A549 (cell line): ENCODE measurements at regions not wholly inside any gene's neighbourhood (a gene's known extent, or its start where the extent isn't known, plus 50 kb on each side); places are given as distances from the start of the nearest gene placed in this dataset.

Experiments
- ATAC-seq, 2 experiments: fragments of 200-7000 bp in 1 of 2; fragments of >200 bp in 1 of 2; cut with Nextera tagmentation in 1 of 2; cut with Tn5 transposase in 1 of 2; 3 replicates each; pipeline versions ENCODE4 v1.8.0 to v1.9.1; 2018 to 2020; ENCODE audit warnings: mild to moderate bottlenecking in 1 of 2, moderate library complexity in 1 of 2
- CTCF ChIA-PET: fragments of 300-600 bp; sonication (Branson Sonifier 250); formaldehyde crosslinking; extraction: SDS; loops from one replicate; lab custom pipeline; 2021; ENCODE audit warnings: antibody characterized with exemption, inconsistent platforms; lab: Yijun Ruan, JAX
- POLR2A ChIA-PET: fragments of 350-600 bp; formaldehyde crosslinking; extraction: SDS; loops from one replicate; lab custom pipeline; 2021; ENCODE audit warnings: antibody characterized with exemption, inconsistent platforms; lab: Yijun Ruan, JAX
- DNase-seq, 2 experiments: peaks; one replicate each; pipeline versions ENCODE4 v3.0.0 to v3.0.0-alpha.2; 2011 to 2016; ENCODE audit warnings: low read depth in 1 of 2, low spot score in 1 of 2
- FAIRE-seq: peaks from 2 replicates; lab custom pipeline; 2011; peaks lifted over from hg19 to GRCh38; lab: Jason Lieb, UNC
- H3K27ac ChIP-seq, 2 experiments: fragments of >200 bp; sonication (Bioruptor Twin); formaldehyde crosslinking; 3 replicates each; pipeline ENCODE4 v1.5.1; 2016 to 2017
- H3K4me1 ChIP-seq: fragments of >200 bp; sonication (Bioruptor Twin); formaldehyde crosslinking; 3 replicates; pipeline ENCODE4 v1.6.1; 2016
- H3K4me2 ChIP-seq: fragments of >200 bp; sonication (Bioruptor Twin); formaldehyde crosslinking; 3 replicates; pipeline ENCODE4 v1.6.1; 2016
- H3K4me3 ChIP-seq: fragments of >200 bp; sonication (Bioruptor Twin); formaldehyde crosslinking; 3 replicates; pipeline ENCODE4 v1.5.1; 2016
- H3K9me3 ChIP-seq: fragments of >200 bp; sonication (Bioruptor Twin); formaldehyde crosslinking; 3 replicates; pipeline ENCODE4 v1.6.1; 2016
- BHLHE40 ChIP-seq: IDR thresholded peaks from 2 replicates; pipeline ENCODE4 v1.6.1; 2012; ENCODE audit warnings: low read depth, low read length, inconsistent platforms
- CEBPB ChIP-seq, 2 experiments: fragments of >200 bp in 1 of 2; sonication (Bioruptor Twin) in 1 of 2; formaldehyde crosslinking in 1 of 2; IDR thresholded peaks; 2 replicates each; pipeline ENCODE4 v1.6.1; 2012 to 2016
- EHMT2 ChIP-seq: fragments of 200-600 bp; sonication (generic); IDR thresholded peaks from 2 replicates; pipeline ENCODE4 v1.6.1; 2016; ENCODE audit warnings: antibody characterized with exemption, low read depth, mild to moderate bottlenecking, moderate library complexity
- ELK1 ChIP-seq: fragments of 150-350 bp; IDR thresholded peaks from 2 replicates; pipeline ENCODE4 v1.6.1; 2014; ENCODE audit warnings: low read depth, mild to moderate bottlenecking, low read length
- EP300 ChIP-seq, 2 experiments: fragments of >200 bp; sonication (Bioruptor Twin); formaldehyde crosslinking; IDR thresholded peaks; 2 replicates in 1 of 2; 3 replicates in 1 of 2; pipeline ENCODE4 v1.6.1; 2016 to 2017
- FOSL2 ChIP-seq, 2 experiments: fragments of 450-650 bp in 1 of 2; fragments of >200 bp in 1 of 2; sonication (Bioruptor Twin) in 1 of 2; formaldehyde crosslinking; IDR thresholded peaks; 2 replicates each; pipeline versions ENCODE4 v1.5.0 to v1.6.1; 2016 to 2020; ENCODE audit warnings: mild to moderate bottlenecking in 1 of 2, moderate library complexity in 1 of 2
- GATA3 ChIP-seq: IDR thresholded peaks from 2 replicates; pipeline ENCODE4 v1.6.1; 2012; ENCODE audit warnings: borderline replicate concordance
- HOXA7 ChIP-seq: fragments of 250-450 bp; sonication (Bioruptor Pico); IDR thresholded peaks from 2 replicates; pipeline ENCODE4 v1.5.0; 2020; ENCODE audit warnings: mild to moderate bottlenecking, moderate library complexity
- HOXB13 ChIP-seq: fragments of 250-450 bp; sonication (Bioruptor Pico); IDR thresholded peaks from 2 replicates; pipeline ENCODE4 v1.5.0; 2020; ENCODE audit warnings: low read depth, mild to moderate bottlenecking, moderate library complexity
- HOXB5 ChIP-seq: fragments of 250-450 bp; sonication (Bioruptor Pico); IDR thresholded peaks from 2 replicates; pipeline ENCODE4 v1.5.0; 2020; ENCODE audit warnings: mild to moderate bottlenecking, moderate library complexity
- MAFK ChIP-seq: fragments of 450-650 bp; IDR thresholded peaks from 2 replicates; pipeline ENCODE4 v1.6.1; 2014; ENCODE audit not compliant: partially characterized antibody
- MYC ChIP-seq: IDR thresholded peaks from 2 replicates; pipeline ENCODE4 v1.6.1; 2012; ENCODE audit warnings: mild to moderate bottlenecking, inconsistent platforms, low read length, improper control_type of control experiment, borderline replicate concordance
- NPAS2 ChIP-seq: fragments of 250-450 bp; sonication (Bioruptor Pico); IDR thresholded peaks from 2 replicates; pipeline ENCODE4 v1.8.0; 2022; ENCODE audit warnings: mild to moderate bottlenecking, moderate library complexity, borderline replicate concordance
- RARB ChIP-seq: fragments of 250-450 bp; sonication (Bioruptor Pico); IDR thresholded peaks from 2 replicates; pipeline ENCODE4 v1.8.0; 2021; ENCODE audit warnings: mild to moderate bottlenecking, moderate library complexity
- RFX5 ChIP-seq: fragments of 450-650 bp; IDR thresholded peaks from 2 replicates; pipeline ENCODE4 v1.7.1; 2014; ENCODE audit warnings: antibody characterized with exemption, mild to moderate bottlenecking, moderate library complexity
- TP53 ChIP-seq: fragments of 250-450 bp; sonication (Bioruptor Pico); IDR thresholded peaks from 2 replicates; pipeline ENCODE4 v1.5.0; 2021; ENCODE audit warnings: mild to moderate bottlenecking, moderate library complexity
- ZNF302 ChIP-seq: fragments of 250-450 bp; sonication (Bioruptor Pico); IDR thresholded peaks from 2 replicates; pipeline ENCODE4 v1.9.0; 2021; ENCODE audit warnings: inconsistent platforms, mild to moderate bottlenecking, moderate library complexity
- WGBS: methylation state at CpG from one replicate; pipeline ENCODE4 v1.1.6; 2017; ENCODE audit errors: missing lambda C conversion rate; 5-methylcytosine and 5-hydroxymethylcytosine counted together
- TF ChIP-seq, protein P1 (sequence below): fragments of >200 bp; sonication (Bioruptor Twin); formaldehyde crosslinking; IDR thresholded peaks from 3 replicates; pipeline ENCODE4 v1.5.1; 2016
- TF ChIP-seq, protein P2 (sequence below): IDR thresholded peaks from 2 replicates; pipeline ENCODE4 v1.6.1; 2012
- TF ChIP-seq, protein P3 (sequence below): fragments of 200-600 bp; sonication (generic); IDR thresholded peaks from 2 replicates; pipeline ENCODE4 v1.6.1; 2016; ENCODE audit warnings: antibody characterized with exemption, mild to moderate bottlenecking, moderate library complexity

DNA sequence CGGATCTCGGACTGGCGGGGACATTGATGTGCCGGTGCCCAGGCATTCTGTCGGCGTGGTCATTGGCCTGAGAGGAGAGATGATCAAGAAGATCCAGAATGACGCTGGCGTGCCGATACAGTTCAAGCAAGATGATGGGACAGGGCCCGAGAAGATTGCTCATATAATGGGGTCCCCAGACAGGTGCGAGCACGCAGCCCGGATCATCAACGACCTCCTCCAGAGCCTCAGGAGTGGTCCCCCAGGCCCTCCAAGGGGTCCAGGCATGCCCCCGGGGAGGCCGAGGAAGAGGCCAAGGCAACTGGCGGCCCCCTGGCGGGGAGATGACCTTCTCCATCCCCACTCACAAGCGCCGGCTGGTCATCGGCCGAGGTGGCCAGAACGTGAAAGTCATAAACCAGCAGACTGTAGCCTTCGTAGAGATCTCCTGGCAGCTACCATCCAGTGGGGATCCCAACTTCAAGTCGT lies 106.5 kb upstream of the MTAP start:
- ChIA-PET CTCF (no interaction called here), POLR2A (no interaction called here)
- DNase-seq (no peak), ATAC-seq (no peak), FAIRE-seq (no peak)
- Histone ChIP-seq H3K4me2 (no peak overlapping the region), H3K4me3 (no peak overlapping the region), H3K4me1 (0 out of 3 replicates have a peak, but pooled peaks cover 3% of the 10 kb centered on the region), H3K9me3 (0 out of 3 replicates have a peak, but pooled peaks cover 7% of the 10 kb centered on the region), H3K27ac (no peak overlapping the region)
- no peak for TF ChIP-seq TP53 (CRISPR knock-in tag)
- TF ChIP-seq EP300 (IDR thresholded peaks at IDR 0.05), result no peak
- no peak for TF ChIP-seq ZNF302 (CRISPR knock-in tag)
- no peak for TF ChIP-seq HOXA7
- TF ChIP-seq HOXB5 (CRISPR knock-in tag), result no peak
- TF ChIP-seq CEBPB (IDR thresholded peaks at IDR 0.05), result no peak
- no peak for TF ChIP-seq BHLHE40
- TF ChIP-seq, protein P1, sequence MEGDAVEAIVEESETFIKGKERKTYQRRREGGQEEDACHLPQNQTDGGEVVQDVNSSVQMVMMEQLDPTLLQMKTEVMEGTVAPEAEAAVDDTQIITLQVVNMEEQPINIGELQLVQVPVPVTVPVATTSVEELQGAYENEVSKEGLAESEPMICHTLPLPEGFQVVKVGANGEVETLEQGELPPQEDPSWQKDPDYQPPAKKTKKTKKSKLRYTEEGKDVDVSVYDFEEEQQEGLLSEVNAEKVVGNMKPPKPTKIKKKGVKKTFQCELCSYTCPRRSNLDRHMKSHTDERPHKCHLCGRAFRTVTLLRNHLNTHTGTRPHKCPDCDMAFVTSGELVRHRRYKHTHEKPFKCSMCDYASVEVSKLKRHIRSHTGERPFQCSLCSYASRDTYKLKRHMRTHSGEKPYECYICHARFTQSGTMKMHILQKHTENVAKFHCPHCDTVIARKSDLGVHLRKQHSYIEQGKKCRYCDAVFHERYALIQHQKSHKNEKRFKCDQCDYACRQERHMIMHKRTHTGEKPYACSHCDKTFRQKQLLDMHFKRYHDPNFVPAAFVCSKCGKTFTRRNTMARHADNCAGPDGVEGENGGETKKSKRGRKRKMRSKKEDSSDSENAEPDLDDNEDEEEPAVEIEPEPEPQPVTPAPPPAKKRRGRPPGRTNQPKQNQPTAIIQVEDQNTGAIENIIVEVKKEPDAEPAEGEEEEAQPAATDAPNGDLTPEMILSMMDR, result no peak
- no peak for TF ChIP-seq FOSL2 (IDR thresholded peaks at IDR 0.05)
- TF ChIP-seq FOSL2 (CRISPR knock-in tag; IDR thresholded peaks at IDR 0.05), result no peak
- TF ChIP-seq, protein P2, sequence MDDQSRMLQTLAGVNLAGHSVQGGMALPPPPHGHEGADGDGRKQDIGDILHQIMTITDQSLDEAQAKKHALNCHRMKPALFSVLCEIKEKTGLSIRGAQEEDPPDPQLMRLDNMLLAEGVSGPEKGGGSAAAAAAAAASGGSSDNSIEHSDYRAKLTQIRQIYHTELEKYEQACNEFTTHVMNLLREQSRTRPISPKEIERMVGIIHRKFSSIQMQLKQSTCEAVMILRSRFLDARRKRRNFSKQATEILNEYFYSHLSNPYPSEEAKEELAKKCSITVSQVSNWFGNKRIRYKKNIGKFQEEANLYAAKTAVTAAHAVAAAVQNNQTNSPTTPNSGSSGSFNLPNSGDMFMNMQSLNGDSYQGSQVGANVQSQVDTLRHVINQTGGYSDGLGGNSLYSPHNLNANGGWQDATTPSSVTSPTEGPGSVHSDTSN, result no peak
- no peak for TF ChIP-seq ELK1
- TF ChIP-seq EHMT2, result no peak
- TF ChIP-seq GATA3, result no peak
- no peak for TF ChIP-seq MYC
- no peak for TF ChIP-seq RARB (CRISPR knock-in tag)
- TF ChIP-seq, protein P3, sequence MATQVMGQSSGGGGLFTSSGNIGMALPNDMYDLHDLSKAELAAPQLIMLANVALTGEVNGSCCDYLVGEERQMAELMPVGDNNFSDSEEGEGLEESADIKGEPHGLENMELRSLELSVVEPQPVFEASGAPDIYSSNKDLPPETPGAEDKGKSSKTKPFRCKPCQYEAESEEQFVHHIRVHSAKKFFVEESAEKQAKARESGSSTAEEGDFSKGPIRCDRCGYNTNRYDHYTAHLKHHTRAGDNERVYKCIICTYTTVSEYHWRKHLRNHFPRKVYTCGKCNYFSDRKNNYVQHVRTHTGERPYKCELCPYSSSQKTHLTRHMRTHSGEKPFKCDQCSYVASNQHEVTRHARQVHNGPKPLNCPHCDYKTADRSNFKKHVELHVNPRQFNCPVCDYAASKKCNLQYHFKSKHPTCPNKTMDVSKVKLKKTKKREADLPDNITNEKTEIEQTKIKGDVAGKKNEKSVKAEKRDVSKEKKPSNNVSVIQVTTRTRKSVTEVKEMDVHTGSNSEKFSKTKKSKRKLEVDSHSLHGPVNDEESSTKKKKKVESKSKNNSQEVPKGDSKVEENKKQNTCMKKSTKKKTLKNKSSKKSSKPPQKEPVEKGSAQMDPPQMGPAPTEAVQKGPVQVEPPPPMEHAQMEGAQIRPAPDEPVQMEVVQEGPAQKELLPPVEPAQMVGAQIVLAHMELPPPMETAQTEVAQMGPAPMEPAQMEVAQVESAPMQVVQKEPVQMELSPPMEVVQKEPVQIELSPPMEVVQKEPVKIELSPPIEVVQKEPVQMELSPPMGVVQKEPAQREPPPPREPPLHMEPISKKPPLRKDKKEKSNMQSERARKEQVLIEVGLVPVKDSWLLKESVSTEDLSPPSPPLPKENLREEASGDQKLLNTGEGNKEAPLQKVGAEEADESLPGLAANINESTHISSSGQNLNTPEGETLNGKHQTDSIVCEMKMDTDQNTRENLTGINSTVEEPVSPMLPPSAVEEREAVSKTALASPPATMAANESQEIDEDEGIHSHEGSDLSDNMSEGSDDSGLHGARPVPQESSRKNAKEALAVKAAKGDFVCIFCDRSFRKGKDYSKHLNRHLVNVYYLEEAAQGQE, result no peak
- no peak for TF ChIP-seq HOXB13
- TF ChIP-seq MAFK, result no peak
- no peak for TF ChIP-seq RFX5
- TF ChIP-seq NPAS2 (CRISPR knock-in tag), result no peak
- 94% methylated on average over 24 of the region's 25 CpGs for WGBS
